ENCODE measurements at regions not wholly inside any gene's neighbourhood (a gene's known extent, or its start where the extent isn't known, plus 50 kb on each side); places are given as distances from the start of the nearest gene placed in this dataset.

DNA sequence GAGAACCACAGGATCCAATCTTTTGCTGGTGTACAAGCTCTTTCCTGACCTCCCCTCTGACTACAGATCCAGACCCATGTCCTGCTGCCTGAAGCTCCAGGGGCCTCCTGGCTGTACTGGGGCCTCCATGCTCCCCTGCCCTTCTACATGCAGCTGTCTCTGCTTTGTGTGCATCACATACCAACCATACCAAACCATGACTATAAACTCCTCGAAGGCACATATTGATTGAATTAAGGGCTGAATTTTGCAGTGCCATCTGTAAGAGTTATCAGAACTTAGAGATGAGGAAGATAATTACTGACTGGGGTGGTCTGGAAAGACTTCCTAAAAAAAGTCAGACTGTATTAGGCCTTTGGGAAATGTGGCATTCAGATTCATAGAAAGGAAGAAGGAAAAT lies 139.9 kb upstream of the CXCR4 start:
- Mint-ChIP-seq H3K9me3 (peaks cover 22% of the 10 kb centered on the region), H3K27ac (no peak overlapping the region), H3K36me3 (ENCODE audit: low read depth) (no peaks in the 10 kb centered on the region), H3K27me3 (ENCODE audit: insufficient read depth) (no peaks in the 10 kb centered on the region), H3K4me1 (peaks cover 17% of the 10 kb centered on the region), H3K4me3 (no peak overlapping the region)
- Histone ChIP-seq H3K4me3 (ENCODE audit: low read length) (no peak overlapping the region), H3K4me1 (ENCODE audit: control insufficient read depth, insufficient read depth, low read length) (peaks cover 5% of the 10 kb centered on the region), H3K9me3 (ENCODE audit: control insufficient read depth, low read length) (no peaks in the 10 kb centered on the region), H3K9ac (ENCODE audit: extremely low read depth, low read length, poor library complexity, severe bottlenecking) (no peak overlapping the region), H3K27ac (ENCODE audit: low read depth, low read length) (no peak overlapping the region), H3K27me3 (ENCODE audit: control insufficient read depth, insufficient read depth, low read length, poor library complexity, severe bottlenecking) (no peaks in the 10 kb centered on the region), H3K36me3 (ENCODE audit: control insufficient read depth, insufficient read depth, low read length) (no peaks in the 10 kb centered on the region)
- TF ChIP-seq, protein P1, sequence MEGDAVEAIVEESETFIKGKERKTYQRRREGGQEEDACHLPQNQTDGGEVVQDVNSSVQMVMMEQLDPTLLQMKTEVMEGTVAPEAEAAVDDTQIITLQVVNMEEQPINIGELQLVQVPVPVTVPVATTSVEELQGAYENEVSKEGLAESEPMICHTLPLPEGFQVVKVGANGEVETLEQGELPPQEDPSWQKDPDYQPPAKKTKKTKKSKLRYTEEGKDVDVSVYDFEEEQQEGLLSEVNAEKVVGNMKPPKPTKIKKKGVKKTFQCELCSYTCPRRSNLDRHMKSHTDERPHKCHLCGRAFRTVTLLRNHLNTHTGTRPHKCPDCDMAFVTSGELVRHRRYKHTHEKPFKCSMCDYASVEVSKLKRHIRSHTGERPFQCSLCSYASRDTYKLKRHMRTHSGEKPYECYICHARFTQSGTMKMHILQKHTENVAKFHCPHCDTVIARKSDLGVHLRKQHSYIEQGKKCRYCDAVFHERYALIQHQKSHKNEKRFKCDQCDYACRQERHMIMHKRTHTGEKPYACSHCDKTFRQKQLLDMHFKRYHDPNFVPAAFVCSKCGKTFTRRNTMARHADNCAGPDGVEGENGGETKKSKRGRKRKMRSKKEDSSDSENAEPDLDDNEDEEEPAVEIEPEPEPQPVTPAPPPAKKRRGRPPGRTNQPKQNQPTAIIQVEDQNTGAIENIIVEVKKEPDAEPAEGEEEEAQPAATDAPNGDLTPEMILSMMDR (conservative IDR thresholded peaks at IDR 0.05): no peak
- WGBS, 2 experiments (ENCODE audit: insufficient coverage in 1 of 2, insufficient read length in 1 of 2): 91% methylated on average over 1 of the region's 1 CpG; no CpG with 5 or more reads in 1 of the 2 experiments
- no peak for DNase-seq

DNA sequence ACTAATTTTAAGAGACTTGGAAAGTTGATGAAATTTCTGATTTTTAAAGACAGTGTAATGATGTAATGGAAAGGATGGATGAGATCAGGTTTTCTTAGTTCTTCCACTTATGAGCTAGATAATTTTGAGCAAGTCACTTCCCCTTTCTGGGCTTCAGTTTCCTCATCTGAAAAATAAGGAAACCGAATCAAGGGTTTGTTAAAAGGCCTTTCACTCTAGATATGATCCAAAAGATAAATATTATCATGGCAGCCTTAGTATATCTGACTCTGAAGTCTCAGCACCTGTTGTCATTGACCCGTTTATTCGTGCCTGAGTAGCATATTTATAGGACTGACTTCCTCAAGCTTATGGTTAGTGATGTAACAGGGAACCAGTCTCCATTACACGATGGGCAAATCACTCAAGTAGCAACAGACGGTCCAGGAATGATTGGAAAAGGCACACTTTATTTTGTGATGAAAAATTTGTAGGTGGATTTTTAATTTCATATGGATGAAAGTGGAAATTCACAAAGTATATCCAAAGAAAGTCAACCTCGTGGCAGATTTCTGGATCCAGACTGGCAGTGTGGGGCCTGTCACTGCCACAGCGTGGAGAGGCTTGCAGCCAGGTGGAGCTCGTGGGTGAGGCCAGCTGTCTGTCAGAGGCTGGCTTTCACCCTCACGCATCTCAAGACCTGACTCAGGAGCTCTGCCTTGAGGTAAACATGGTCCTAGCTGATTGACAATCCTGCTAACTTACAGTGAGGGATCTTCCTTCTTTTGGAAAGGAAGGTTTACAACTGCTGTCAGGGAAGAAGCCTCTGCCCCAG lies 137.9 kb upstream of the CXCR4 start:
- no peak overlapping the region for H3K27ac ChIP-seq (ENCODE audit: low read depth, low read length)
- no peak overlapping the region for H3K4me3 ChIP-seq (ENCODE audit: low read length)
- peaks cover 5% of the 10 kb centered on the region for H3K4me1 ChIP-seq (ENCODE audit: control insufficient read depth, insufficient read depth, low read length)
- peaks cover 3% of the 10 kb centered on the region for H3K9me3 Mint-ChIP-seq
- no peaks in the 10 kb centered on the region for H3K36me3 Mint-ChIP-seq (ENCODE audit: low read depth)
- H3K9ac ChIP-seq (ENCODE audit: extremely low read depth, low read length, poor library complexity, severe bottlenecking): no peak overlapping the region
- no peaks in the 10 kb centered on the region for H3K36me3 ChIP-seq (ENCODE audit: control insufficient read depth, insufficient read depth, low read length)
- no peak overlapping the region for H3K27ac Mint-ChIP-seq
- no peak for DNase-seq
- no peak overlapping the region for H3K4me3 Mint-ChIP-seq
- H3K27me3 Mint-ChIP-seq (ENCODE audit: insufficient read depth): no peaks in the 10 kb centered on the region
- TF ChIP-seq, protein P1 (conservative IDR thresholded peaks at IDR 0.05): peak; percentile 62
- peaks cover 17% of the 10 kb centered on the region for H3K4me1 Mint-ChIP-seq
- WGBS, 2 experiments (ENCODE audit: insufficient coverage in 1 of 2, insufficient read length in 1 of 2): 75 to 82% methylated on average over 9 of the region's 9 CpGs
- H3K9me3 ChIP-seq (ENCODE audit: control insufficient read depth, low read length): no peaks in the 10 kb centered on the region
- H3K27me3 ChIP-seq (ENCODE audit: control insufficient read depth, insufficient read depth, low read length, poor library complexity, severe bottlenecking): no peaks in the 10 kb centered on the region

DNA sequence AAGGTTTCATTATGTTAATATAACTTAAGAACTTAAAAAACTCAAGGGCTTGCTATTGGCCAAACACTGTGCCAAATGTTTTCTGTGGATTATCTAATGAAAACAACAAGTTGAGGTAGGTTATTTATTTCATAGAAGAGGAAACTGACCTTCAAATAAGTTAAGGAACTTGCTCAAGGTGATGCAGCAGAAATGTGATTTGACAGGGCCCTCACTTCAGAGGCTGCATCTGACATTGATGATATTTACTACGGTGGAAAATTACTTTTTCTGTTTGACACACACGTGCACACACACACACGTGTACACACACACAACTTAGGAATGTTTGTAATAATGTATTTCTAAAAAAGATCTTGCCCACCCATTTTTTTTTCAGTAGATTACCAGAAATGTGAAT lies 137.2 kb upstream of the CXCR4 start:
- H3K9me3 ChIP-seq (ENCODE audit: control insufficient read depth, low read length): no peaks in the 10 kb centered on the region

More for the DNA sequence above, 137.2 kb upstream of the CXCR4 start:
- Mint-ChIP-seq H3K9me3 (no peaks in the 10 kb centered on the region), H3K4me3 (no peak overlapping the region), H3K27me3 (ENCODE audit: insufficient read depth) (no peaks in the 10 kb centered on the region), H3K27ac (no peak overlapping the region), H3K4me1 (peaks cover 17% of the 10 kb centered on the region), H3K36me3 (ENCODE audit: low read depth) (no peaks in the 10 kb centered on the region)
- TF ChIP-seq, protein P1 (conservative IDR thresholded peaks at IDR 0.05): no peak
- WGBS, 2 experiments (ENCODE audit: insufficient coverage in 1 of 2, insufficient read length in 1 of 2): 80% methylated on average over 1 of the region's 3 CpGs; no CpG with 5 or more reads in 1 of the 2 experiments
- Histone ChIP-seq H3K27ac (ENCODE audit: low read depth, low read length) (no peak overlapping the region), H3K9ac (ENCODE audit: extremely low read depth, low read length, poor library complexity, severe bottlenecking) (no peak overlapping the region), H3K4me1 (ENCODE audit: control insufficient read depth, insufficient read depth, low read length) (peaks cover 5% of the 10 kb centered on the region), H3K27me3 (ENCODE audit: control insufficient read depth, insufficient read depth, low read length, poor library complexity, severe bottlenecking) (no peaks in the 10 kb centered on the region), H3K36me3 (ENCODE audit: control insufficient read depth, insufficient read depth, low read length) (no peaks in the 10 kb centered on the region), H3K4me3 (ENCODE audit: low read length) (no peak overlapping the region)
- no peak for DNase-seq
